ENCODE measurements at regions not wholly inside any gene's neighbourhood (a gene's known extent, or its start where the extent isn't known, plus 50 kb on each side); places are given as distances from the start of the nearest gene placed in this dataset.
A peak's percentile ranks its signal among the peaks of the same experiment; 100 is the strongest.

GRCh38 chr5:87899721-87900131 lies 368.9 kb downstream of the TMEM161B start:
- Histone ChIP-seq H3K4me3 (no peak overlapping the region), H3K9me3 (no peaks in the 10 kb centered on the region), H3K27ac (peak overlapping the region in 1 of 2 donors; percentile 58), H3K27me3 (no peaks in the 10 kb centered on the region), H3K4me1 (no peaks in the 10 kb centered on the region), H3K36me3 (no peaks in the 10 kb centered on the region)
- no peak for DNase-seq (ENCODE audit: low spot score in 2 of 2)
- TF ChIP-seq POLR2AphosphoS5 (IDR thresholded peaks at IDR 0.05) (peak in 1 of 3 donors; percentile 54), POLR2A (IDR thresholded peaks at IDR 0.05) (no peak), CTCF (IDR thresholded peaks at IDR 0.05) (no peak)
- intact Hi-C loops (cut with DNase I; ENCODE audit: low total_unique reads): no loop called here

GRCh38 chr5:87899208-87899661 lies 369.4 kb downstream of the TMEM161B start:
- Histone ChIP-seq H3K4me1 (no peaks in the 10 kb centered on the region), H3K27me3 (no peaks in the 10 kb centered on the region), H3K36me3 (no peaks in the 10 kb centered on the region), H3K9me3 (no peaks in the 10 kb centered on the region), H3K4me3 (no peak overlapping the region), H3K27ac (peak overlapping the region in 1 of 2 donors; percentile 58)
- no peak for DNase-seq (ENCODE audit: low spot score in 2 of 2)
- intact Hi-C loops (cut with DNase I; ENCODE audit: low total_unique reads): no loop called here
- no peak for TF ChIP-seq POLR2AphosphoS5 (IDR thresholded peaks at IDR 0.05)
- TF ChIP-seq POLR2A (IDR thresholded peaks at IDR 0.05): no peak
- no peak for TF ChIP-seq CTCF (IDR thresholded peaks at IDR 0.05)

GRCh38 chr5:87898574-87898973 lies 370.1 kb downstream of the TMEM161B start:
- Histone ChIP-seq H3K4me1 (no peaks in the 10 kb centered on the region), H3K4me3 (no peak overlapping the region), H3K27me3 (no peaks in the 10 kb centered on the region), H3K36me3 (no peaks in the 10 kb centered on the region), H3K27ac (no peak overlapping the region), H3K9me3 (no peaks in the 10 kb centered on the region)
- intact Hi-C loops (cut with DNase I; ENCODE audit: low total_unique reads): no loop called here
- no peak for TF ChIP-seq POLR2AphosphoS5 (IDR thresholded peaks at IDR 0.05)
- no peak for TF ChIP-seq POLR2A (IDR thresholded peaks at IDR 0.05)
- TF ChIP-seq CTCF (IDR thresholded peaks at IDR 0.05): no peak
- DNase-seq (ENCODE audit: low spot score in 2 of 2): no peak

GRCh38 chr5:87888139-87888538 lies 380.5 kb downstream of the TMEM161B start:
- Histone ChIP-seq H3K36me3 (no peaks in the 10 kb centered on the region), H3K27me3 (no peaks in the 10 kb centered on the region), H3K4me1 (no peaks in the 10 kb centered on the region), H3K4me3 (no peak overlapping the region), H3K9me3 (no peaks in the 10 kb centered on the region), H3K27ac (no peak overlapping the region)
- no peak for TF ChIP-seq CTCF (IDR thresholded peaks at IDR 0.05)
- no peak for TF ChIP-seq POLR2AphosphoS5 (IDR thresholded peaks at IDR 0.05)
- no peak for TF ChIP-seq POLR2A (IDR thresholded peaks at IDR 0.05)
- intact Hi-C loops (cut with DNase I; ENCODE audit: low total_unique reads): no loop called here
- no peak for DNase-seq (ENCODE audit: low spot score in 2 of 2)

- intact Hi-C loops (cut with DNase I; ENCODE audit: low total_unique reads): no loop called here
- H3K27ac ChIP-seq: no peak overlapping the region
Measured at GRCh38 chr5:87887247-87887646, 381.4 kb downstream of the TMEM161B start.

More at GRCh38 chr5:87887247-87887646, 381.4 kb downstream of the TMEM161B start:
- Histone ChIP-seq H3K9me3 (peaks cover 0 to 4% of the 10 kb centered on the region in 2 donors), H3K27me3 (no peaks in the 10 kb centered on the region), H3K36me3 (no peaks in the 10 kb centered on the region), H3K4me3 (no peak overlapping the region), H3K4me1 (no peaks in the 10 kb centered on the region)
- DNase-seq (ENCODE audit: low spot score in 2 of 2): no peak
- TF ChIP-seq POLR2A (IDR thresholded peaks at IDR 0.05): no peak
- TF ChIP-seq CTCF (IDR thresholded peaks at IDR 0.05): no peak
- no peak for TF ChIP-seq POLR2AphosphoS5 (IDR thresholded peaks at IDR 0.05)

All from breast epithelium (tissue), 4 donors.